ENCODE measurements at regions not wholly inside any gene's neighbourhood (a gene's known extent, or its start where the extent isn't known, plus 50 kb on each side); places are given as distances from the start of the nearest gene placed in this dataset.

DNA sequence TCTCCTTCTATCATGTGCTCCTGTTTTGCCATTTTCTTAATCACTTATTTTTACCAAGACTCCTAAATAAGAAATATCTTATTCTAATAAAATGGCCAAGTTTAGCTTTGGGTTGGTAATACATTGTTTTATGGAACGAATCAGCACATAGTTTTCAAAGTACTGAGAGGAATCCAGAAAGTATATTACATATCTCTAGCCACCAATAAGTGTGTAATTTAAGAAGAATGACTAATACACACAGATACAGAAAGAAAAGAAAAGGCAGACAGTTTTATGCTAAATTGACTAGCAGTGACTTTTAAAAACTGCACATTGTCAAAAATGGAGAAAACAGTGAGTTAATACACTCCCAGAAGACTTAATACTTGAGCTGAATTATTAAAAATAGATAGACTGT is 167.0 kb upstream of the IL15 start:
- TF ChIP-seq, protein P1, sequence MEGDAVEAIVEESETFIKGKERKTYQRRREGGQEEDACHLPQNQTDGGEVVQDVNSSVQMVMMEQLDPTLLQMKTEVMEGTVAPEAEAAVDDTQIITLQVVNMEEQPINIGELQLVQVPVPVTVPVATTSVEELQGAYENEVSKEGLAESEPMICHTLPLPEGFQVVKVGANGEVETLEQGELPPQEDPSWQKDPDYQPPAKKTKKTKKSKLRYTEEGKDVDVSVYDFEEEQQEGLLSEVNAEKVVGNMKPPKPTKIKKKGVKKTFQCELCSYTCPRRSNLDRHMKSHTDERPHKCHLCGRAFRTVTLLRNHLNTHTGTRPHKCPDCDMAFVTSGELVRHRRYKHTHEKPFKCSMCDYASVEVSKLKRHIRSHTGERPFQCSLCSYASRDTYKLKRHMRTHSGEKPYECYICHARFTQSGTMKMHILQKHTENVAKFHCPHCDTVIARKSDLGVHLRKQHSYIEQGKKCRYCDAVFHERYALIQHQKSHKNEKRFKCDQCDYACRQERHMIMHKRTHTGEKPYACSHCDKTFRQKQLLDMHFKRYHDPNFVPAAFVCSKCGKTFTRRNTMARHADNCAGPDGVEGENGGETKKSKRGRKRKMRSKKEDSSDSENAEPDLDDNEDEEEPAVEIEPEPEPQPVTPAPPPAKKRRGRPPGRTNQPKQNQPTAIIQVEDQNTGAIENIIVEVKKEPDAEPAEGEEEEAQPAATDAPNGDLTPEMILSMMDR (IDR thresholded peaks at IDR 0.05) = no peak
- no peak for TF ChIP-seq POLR2A (IDR thresholded peaks at IDR 0.05)
